SHP77 (cell line): ENCODE measurements at regions not wholly inside any gene's neighbourhood (a gene's known extent, or its start where the extent isn't known, plus 50 kb on each side); places are given as distances from the start of the nearest gene placed in this dataset.
"Not testable (repeated sequence)": the region's sequence is repeated elsewhere in the genome, so short reads cannot be mapped to it uniquely, and the experiment has no call there.

Experiments
- DNase-seq, 2 experiments: peaks; one replicate each; lab custom pipeline; 2025; lab: John Stamatoyannopoulos, UW

- DNase-seq, result no peak
Measured at GRCh38 chr4:118410138-118410537, 57.3 kb upstream of the PRSS12 start.

GRCh38 chr4:118417325-118417724 is 64.5 kb upstream of the PRSS12 start:
- no peak for DNase-seq

- DNase-seq, result not testable (repeated sequence)
Measured at GRCh38 chr4:118417800-118418199, 65.0 kb upstream of the PRSS12 start.

- DNase-seq, result not testable (repeated sequence)
Measured at GRCh38 chr4:118418396-118418795, 65.6 kb upstream of the PRSS12 start.

GRCh38 chr4:118419626-118420025 is 66.8 kb upstream of the PRSS12 start:
- DNase-seq, result not testable (repeated sequence)

GRCh38 chr4:118424062-118424461 is 71.3 kb upstream of the PRSS12 start:
- peak; percentile 1 to 20 for DNase-seq

- not testable (repeated sequence) for DNase-seq
Measured at GRCh38 chr4:118428881-118429280, 76.1 kb upstream of the PRSS12 start.

- not testable (repeated sequence) for DNase-seq
Measured at GRCh38 chr4:118432359-118432758, 79.6 kb upstream of the PRSS12 start.

- not testable (repeated sequence) for DNase-seq
Measured at GRCh38 chr4:118433612-118434375, 81.0 kb upstream of the PRSS12 start.

GRCh38 chr4:118435415-118435814 is 82.6 kb upstream of the PRSS12 start:
- not testable (repeated sequence) for DNase-seq

GRCh38 chr4:118442115-118442837 is 89.5 kb upstream of the PRSS12 start:
- not testable (repeated sequence) for DNase-seq

- DNase-seq, result not testable (repeated sequence)
Measured at GRCh38 chr4:118447397-118447796, 94.6 kb upstream of the PRSS12 start.

- DNase-seq, result not testable (repeated sequence)
Measured at GRCh38 chr4:118454857-118455256, 102.1 kb upstream of the PRSS12 start.

- DNase-seq, result not testable (repeated sequence)
Measured at GRCh38 chr4:118461435-118461834, 108.6 kb upstream of the PRSS12 start.

- not testable (repeated sequence) for DNase-seq
Measured at GRCh38 chr4:118465831-118466230, 113.0 kb upstream of the PRSS12 start.

GRCh38 chr4:118474001-118474626 is 121.3 kb upstream of the PRSS12 start:
- not testable (repeated sequence) for DNase-seq

- DNase-seq, result not testable (repeated sequence)
Measured at GRCh38 chr4:118474771-118475170, 122.0 kb upstream of the PRSS12 start.

- DNase-seq, result not testable (repeated sequence)
Measured at GRCh38 chr4:118475901-118476300, 123.1 kb upstream of the PRSS12 start.

GRCh38 chr4:118477826-118478225 is 125.0 kb upstream of the PRSS12 start:
- not testable (repeated sequence) for DNase-seq

GRCh38 chr4:118485801-118486314 is 133.1 kb upstream of the PRSS12 start:
- not testable (repeated sequence) for DNase-seq

GRCh38 chr4:118492963-118493362 is 140.2 kb upstream of the PRSS12 start:
- not testable (repeated sequence) for DNase-seq

- not testable (repeated sequence) for DNase-seq
Measured at GRCh38 chr4:118494437-118494836, 141.6 kb upstream of the PRSS12 start.
